Posterior cingulate gyrus (tissue), 11 donors: ENCODE measurements at regions not wholly inside any gene's neighbourhood (a gene's known extent, or its start where the extent isn't known, plus 50 kb on each side); places are given as distances from the start of the nearest gene placed in this dataset.
A peak's percentile ranks its signal among the peaks of the same experiment; 100 is the strongest.

Experiments used
- DNase-seq, 10 donors: peaks; one replicate each; pipeline versions ENCODE4 v3.0.0 to v3.0.0-alpha.2; 2020 to 2021; ENCODE audit warnings: mixed read lengths in 3 of 10
- intact Hi-C: fragments of 100-400 bp; cut with DNase I; formaldehyde crosslinking; loops from one replicate; pipeline ENCODE4 v1.15.1; 2023

DNA sequence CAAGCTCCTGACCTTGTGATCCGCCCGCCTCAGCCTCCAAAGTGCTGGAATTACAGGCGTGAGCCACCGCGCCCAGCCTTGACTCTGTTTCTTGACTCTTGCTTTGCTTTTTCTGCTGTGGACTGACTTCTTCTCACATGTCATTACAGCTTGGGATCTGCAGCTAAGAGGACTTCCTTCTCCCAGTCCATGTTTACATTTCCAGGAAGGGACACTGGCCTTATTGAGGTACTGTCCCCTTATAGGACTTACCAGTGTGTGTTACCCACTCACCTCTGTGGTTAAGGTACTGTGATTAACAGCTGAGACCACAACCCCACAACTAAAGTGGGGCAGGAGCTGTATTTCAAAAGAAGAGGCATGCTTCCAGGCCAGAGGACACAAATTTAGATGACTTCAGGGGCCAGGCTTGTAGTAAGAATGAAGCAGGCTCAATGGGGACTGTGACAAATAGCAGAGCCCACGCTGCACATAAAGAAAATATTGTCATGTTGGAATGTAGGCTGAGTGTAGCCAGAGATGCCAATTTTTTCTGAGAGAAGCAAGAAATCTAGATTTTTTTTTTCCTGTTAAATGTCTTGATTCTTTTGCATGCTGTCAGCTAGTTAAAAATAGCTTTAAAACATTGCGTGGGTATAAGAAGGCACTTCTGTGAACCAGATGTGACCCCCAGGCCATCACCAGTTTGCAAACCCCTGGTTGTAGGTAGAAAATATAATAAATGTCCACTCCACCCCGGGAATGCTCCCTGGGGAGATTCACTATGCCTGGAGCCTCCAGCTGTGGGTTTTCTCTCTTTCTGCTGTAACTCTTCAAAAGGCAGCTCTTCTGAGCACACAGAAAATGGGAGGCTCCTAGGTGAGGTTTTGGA, 75.0 kb downstream of the PTPDC1 start:
- intact Hi-C loops, result no loop called here
- DNase-seq, result no peak

DNA sequence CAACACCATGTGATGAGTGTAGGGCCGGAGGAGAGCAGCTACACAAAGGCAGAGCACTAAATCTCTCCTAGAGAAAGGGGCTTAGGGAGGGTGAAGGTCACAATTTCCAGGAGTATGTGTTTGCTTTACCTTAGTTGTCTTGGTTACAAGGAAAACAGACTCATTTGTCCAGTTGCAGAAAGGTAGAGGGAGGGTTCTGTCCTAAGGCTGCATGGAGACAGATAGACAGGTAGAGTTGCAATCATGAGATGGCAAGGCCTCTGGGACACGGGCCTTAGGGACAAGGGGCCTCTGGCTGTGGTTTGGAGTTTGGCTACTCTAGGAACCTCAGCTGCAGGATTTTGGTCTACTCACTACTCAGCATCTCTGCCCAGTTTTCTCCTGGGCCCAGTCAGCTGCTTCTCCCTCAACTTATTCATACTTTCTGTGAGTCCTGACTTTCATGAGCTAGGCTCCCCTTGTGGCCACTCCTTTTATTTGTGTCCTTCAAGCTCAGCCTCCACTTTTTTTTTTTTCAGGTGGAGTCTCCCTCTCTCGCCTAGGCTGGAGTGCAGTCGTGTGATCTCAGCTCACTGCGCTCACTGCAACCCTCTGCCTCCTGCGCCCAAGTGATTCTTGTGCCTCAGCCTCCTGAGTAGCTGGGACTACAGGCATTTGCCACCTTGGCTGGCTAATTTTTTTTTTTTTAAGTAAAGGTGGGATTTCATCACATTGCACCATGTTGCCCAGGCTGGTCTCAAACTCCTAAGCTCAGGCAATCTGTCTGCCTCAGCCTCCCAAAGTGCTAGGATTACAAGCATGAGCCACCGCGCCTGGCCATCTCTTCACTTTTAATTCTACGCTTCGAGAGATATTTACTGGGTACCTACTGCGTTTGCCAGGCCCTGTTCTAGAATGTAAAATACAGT, 76.6 kb downstream of the PTPDC1 start:
- DNase-seq, result no peak
- intact Hi-C loops, result no loop called here

DNA sequence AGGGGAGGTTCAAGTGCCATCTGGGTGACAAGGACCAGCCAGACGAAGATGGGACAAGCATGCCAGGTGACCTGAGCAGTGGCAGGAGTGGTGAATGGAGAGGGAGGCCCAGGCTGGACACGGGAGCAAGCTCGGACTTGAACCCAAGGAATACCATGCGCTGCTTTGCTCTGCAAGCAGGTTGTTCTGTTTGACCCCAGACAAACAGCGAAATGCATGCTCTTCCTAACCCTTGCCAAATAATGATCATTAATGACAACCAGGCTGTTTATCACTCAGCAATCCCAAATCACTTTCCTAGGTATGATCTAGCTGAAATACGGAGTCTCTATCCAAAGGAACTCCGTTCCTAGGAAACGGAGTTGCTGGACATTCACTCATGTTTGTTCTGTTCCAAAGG, 77.4 kb downstream of the PTPDC1 start:
- intact Hi-C loops, result no loop called here
- no peak for DNase-seq

DNA sequence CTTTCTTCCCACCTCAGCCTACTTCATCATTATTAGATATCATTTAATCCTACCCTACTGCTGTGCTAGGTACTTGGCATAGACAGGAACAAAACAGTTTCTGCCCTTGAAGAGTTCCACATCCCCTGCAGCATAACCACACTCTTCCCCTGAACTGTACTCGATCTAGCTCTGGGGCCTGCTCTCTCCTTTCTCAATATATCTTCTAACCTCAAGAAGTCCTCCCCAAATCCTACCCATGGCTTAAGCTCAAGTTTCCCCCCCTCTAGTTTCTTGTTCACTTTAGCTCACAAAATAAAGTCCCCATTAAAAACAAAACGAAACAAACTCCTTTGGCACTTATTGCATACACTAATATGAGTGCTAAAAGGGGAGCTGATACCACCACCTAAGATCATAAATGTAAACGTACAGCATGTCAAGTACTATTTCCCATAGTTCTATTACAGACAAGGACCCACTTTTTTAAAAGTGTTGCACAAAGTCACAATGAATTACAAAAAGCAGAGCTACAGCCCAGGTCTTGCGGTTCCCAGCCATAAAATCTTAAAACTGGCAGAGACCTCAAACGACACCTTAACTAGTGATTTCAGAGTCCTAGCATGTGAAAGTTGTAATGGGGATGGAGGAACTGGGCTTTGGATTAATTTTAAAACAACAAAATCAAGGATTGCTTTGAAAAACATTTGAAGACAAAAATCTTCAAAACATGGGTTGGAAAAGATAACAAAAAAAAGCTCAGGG, 80.7 kb downstream of the PTPDC1 start:
- no peak for DNase-seq
- intact Hi-C loops, result loop anchor here (2.0 to 5.0 kb wide), 2 partner anchors 46 to 83 kb away; partner anchors contain the start of gene PTPDC1

DNA sequence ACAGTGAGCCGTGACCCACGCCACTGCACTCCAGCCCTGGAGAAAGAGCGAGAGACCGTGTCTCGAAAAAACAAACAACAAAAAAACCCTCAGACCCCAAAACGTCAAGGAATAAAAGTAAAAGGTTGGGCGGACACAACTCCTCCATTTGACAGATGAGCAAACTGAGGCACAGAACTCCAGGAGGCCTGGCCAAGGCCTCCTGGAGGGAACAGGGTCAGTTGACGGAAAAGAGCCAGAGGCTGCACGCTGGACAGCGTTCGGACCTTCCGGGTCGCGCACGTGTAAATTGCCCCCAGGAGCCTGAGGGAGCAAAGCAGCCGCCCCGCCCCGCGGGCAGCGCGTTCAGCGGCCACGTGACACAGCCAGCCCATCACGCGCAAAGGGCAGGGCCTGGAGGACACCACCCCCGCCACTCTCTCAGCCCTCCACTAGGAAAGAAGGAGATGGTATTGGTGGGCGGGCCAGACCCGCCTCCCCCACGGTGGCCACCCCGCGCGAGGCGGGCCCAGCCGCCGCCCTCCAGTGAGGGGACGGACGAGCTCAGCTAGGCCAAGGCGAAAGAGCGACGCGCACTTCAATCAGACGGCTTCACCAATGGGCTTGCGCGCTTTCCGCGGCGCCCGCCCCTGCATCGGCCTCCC, 81.5 kb downstream of the PTPDC1 start:
- peak; percentile 96 to 100 (median 99) for DNase-seq
- intact Hi-C loops, result loop anchor here (2.0 to 5.0 kb wide), 2 partner anchors 45 to 83 kb away; partner anchors contain the start of gene PTPDC1

DNA sequence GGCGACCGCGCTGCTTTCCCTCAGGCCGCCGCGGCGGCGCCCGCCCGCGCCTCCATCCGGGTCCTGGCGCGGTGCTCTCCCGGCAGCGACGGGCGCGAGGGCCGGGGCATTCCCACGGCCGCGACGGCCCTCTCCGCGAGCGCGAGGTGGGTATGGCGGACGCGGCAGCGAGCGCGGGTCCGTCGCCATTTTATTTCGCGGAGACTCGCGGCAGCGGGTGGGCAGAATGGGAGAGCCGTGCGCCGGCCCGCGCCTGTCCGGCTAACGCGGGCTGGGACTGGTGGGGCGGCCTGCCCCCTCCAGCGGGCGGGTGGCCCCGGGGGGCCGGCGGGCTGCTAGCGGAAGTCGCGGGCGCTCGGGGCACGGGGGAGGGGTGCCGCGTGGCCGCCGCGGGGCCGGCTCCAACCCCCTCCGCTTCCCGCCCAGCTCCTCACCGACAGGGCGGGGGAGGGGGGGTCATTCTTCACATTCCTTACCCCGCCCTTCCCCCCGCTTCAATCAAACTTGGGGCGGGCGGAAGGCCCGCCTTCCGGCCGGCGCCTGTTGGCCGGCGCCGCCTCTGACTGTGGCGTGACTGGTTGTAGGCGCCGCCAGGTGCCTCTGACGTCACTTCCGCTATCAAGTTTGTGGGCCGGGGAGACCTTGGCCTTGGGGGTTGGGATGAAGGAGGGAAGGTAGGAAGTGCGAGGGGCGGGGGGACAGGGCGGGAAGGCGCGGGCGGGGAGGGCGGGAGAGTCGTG, 82.1 kb downstream of the PTPDC1 start:
- intact Hi-C loops, result loop anchor here (5.0 kb wide), 1 partner anchor 84 kb away; the partner anchor contains the start of gene PTPDC1

DNA sequence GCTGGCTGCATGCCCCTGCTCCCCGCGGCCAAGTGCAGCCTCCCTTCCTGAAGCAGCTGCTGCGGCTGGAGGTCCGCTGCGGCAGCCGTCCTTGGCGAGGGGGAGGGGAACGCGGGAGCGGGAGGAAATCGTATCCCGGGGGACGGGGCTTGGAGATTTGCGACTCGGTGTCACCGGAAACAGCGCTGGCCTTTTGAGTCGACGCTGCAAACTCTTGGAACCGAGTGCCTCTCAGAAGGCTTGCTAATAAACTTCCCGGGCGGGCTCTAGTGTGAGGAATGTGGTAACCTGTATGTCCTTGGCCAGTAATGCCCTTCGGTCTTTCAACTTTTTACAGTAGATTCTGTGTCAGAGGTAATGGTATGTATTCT, 82.7 kb downstream of the PTPDC1 start:
- intact Hi-C loops, result loop anchor here (5.0 kb wide), 1 partner anchor 85 kb away; the partner anchor contains the start of gene PTPDC1
- DNase-seq, result no peak

More for the DNA sequence above, 82.1 kb downstream of the PTPDC1 start:
- DNase-seq, result peak; percentile 91 to 99 (median 94)

DNA sequence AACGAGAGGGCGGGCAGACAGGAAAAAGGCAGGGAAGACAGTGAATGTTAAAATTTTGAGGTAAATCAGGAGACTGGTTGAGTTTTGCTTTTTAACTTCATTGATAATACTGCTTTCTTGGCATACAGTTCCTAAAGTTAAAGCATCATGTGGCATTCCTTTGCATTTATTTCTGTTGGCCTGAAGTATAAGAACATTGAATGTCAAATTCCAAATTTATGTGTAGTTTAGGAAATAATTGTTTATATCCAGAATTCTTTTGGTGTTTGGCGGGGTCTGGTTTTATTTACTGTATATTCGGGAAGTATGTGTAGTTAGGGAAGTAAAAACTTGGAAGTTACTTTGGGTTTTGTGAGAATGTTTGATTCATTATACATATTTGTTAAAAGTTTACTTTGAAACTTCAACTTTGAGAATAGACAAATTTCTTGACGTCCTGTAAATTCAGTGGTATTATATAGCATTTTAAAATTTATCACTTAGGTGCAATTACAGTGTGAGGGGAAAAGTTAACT, 83.2 kb downstream of the PTPDC1 start:
- no peak for DNase-seq
- intact Hi-C loops, result loop anchor here (5.0 kb wide), 1 partner anchor 85 kb away; the partner anchor contains the start of gene PTPDC1

DNA sequence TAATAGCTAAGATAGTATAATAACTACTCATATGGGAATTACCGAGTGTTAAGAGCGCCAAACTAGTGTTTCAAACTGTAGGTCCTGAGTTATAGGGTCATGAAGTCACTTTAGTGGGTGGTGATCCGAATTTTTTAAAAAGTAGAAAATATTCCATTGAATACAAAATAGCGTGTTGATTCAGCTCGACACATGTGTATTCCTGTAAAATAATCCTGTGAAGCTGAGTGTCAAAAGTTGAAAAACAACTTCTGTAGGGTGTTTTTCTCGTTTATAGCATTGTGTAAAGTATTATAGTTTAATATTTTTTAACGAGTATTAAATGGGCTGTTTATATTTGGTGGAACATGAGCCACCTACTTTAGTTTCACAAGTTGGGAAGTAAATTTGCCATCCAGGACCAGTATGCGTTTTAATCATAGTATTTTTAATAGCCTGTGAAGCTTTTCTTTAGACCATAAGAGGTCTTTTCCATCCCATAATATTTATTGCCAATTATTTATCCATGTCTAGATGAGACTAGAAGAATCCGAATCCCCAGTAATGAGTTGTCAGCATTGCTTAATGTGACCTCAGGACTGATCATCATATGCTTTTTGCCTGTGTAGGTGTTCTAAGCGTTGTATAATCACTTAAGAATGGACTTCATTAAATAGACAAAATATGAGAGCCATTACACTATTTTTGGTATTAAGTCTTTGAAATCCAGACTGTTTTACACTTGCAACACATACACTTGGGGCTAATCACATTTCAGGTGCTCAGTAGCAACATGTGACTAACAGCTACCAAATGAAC, 84.1 kb downstream of the PTPDC1 start:
- intact Hi-C loops, result loop anchor here (5.0 kb wide), 1 partner anchor 86 kb away; the partner anchor contains the start of gene PTPDC1
- no peak for DNase-seq

DNA sequence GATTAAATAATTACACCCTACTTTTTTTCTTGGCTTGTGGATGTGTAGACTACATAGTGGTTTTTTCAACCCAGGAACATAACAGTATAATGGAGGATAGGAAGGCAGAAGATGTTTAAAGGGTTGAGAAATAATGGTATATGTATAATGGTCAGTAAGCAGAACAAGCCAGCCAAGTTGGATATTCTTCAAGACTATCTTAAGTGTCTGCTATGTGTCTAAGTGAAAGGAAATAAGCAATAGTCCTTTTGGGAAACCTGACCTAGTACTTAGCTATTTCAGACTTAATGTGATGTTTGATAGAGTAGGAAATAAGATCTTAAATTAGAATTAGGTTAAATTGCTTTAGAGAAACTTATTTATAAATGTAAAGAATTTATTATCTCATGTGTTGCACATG, 85.7 kb downstream of the PTPDC1 start:
- DNase-seq, result no peak
- intact Hi-C loops, result loop anchor here (5.0 kb wide), 1 partner anchor 88 kb away; the partner anchor contains the start of gene PTPDC1

DNA sequence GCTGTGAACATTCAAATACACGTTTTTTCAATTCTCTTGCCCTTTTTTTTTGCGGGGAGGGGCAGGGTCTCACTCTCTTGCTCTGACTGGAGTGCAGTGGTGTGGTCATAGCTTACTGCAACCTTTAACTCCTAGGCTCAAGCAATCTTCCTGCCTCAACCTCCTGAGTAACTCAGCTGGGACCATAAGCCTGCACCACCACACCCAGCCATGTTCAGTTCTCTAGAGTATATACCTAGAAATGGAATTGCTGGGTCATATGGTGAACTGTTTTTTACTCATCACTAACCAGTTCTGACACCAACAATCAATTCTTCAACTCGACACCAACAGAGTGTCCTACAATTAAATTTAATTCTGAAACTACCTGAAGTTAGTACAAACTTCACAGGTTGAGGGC, 85.5 kb upstream of the ZNF169 start:
- intact Hi-C loops, result no loop called here
- DNase-seq, result no peak

DNA sequence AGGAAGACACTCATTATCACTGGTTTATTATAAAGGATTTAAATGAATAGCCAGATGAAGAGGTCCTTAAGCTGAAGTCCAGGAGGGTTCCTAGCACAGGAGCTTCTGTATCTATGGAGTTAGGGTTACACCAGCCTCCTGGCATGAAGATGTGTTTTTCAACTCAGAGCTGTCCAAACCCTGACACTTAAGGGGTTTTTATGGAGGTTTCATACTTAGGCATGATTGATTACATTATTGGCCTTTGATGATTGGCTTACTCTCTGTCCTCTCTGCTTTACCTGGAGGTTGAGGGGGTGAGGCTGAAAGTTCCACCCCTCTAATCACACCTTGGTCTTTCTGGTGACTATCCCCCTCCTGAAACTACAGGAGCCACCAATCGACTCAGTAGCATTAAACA, 84.9 kb upstream of the ZNF169 start:
- DNase-seq, result no peak
- intact Hi-C loops, result no loop called here

DNA sequence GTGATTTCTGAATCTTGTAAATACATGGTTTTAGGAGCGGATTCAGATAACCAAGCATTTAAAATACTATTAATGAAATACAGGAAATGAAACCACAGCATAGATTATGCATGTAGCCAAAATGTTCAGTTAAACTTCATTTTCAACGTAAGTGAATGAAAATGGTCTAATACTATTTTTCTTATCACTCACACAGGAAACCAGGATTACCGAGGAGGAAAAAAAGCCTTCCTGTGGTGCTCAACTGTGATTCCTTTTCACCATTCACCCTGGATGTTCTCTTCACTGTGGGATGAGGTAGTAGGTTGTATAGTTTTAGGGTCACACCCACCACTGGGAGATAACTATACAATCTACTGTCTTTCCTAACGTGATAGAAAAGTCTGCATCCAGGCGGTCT, 83.4 kb upstream of the ZNF169 start:
- intact Hi-C loops, result no loop called here
- DNase-seq, result no peak

DNA sequence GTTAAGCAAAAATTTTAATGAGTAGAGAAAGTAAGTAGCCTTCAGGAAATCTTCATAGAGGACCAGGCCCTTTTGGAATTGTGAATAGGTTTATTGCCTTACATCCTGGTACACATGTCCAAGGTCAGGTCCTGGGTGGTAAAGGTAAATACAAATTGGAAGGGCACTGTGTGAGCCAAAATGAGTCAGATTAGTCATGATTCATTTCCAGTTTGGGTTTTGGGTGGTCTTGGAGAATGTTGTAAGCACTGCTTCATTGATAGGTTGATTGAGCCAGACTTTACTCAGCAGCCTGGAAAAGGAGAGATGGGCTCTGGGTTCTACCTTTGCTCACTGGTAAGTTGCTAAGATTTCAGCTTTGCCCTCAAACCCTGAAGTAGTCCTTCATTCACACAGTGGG, 82.5 kb upstream of the ZNF169 start:
- intact Hi-C loops, result no loop called here
- DNase-seq, result no peak

DNA sequence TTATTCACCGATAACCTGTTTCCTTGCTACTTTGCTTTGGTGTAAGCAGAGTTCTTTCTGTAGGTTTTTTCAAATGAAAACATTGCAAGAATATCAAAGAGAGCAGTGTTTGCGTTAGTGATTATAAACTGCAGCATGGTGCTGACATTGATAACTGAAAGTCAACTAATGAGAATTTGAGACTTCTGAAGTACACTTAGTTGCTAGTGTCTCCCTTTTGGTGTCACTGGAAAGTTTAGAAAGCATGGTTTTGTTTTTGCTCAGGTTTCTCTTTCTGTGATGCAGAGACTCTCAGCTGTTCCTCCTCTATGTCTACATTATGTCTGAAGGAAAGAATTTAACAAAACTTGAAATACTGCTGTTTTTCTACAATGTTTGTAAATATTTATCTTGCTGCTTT, 80.2 kb upstream of the ZNF169 start:
- intact Hi-C loops, result no loop called here
- DNase-seq, result no peak

DNA sequence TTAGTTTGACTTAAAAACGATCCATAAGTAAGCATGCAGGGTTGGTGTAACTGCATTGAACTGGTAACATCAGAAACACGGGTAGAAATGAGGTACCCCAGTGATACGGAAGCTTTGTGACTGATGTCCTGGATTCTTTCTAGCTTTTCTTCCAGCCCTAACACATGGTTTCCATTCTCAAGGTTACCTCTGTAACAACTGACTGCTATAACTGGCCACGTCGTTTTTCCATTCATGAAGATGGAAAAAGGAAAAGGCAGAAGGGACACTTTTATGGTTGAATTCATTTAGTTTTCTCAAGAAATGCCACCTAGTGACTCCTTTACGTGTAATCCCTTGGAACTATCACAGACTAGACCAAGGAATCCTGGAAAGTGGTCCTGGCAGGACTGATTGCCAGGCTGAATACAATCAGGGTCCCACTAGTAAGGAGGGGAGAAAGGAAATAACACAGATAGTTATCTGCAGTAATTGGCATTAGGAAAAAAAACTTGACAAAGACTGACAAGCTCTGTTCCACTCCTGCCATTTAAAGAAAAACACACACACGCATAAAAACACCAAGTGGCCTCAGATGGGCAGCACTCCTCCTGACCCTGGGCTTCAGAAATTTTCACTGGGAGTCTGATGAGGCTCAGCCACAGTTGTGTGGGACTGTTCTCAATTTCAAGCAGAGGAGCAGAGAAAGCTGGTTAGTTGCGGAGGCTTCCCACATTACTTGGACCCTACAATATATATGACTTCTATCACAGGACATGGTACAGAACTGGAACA, 77.5 kb upstream of the ZNF169 start:
- intact Hi-C loops, result no loop called here
- DNase-seq, result no peak

DNA sequence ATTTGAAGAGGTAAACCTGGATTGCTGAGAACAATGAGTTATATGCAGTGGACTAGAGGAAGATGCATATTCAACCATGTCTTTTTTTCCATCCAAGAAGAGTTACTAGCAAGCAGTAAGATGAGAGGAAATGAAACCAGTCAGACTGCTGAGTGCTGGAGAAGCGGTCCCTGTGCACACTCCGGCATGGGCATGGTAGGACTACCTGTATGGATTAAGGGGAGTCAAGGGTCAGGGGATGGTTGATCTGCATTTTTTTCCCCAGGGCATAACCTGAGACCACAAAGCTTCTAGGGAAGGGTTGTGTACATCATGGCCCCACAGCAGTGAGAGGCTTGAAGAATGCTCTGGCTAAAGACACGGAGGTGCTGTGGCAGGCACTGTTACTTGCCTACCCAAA, 76.6 kb upstream of the ZNF169 start:
- no peak for DNase-seq
- intact Hi-C loops, result no loop called here
